ENCODE measurements at regions not wholly inside any gene's neighbourhood (a gene's known extent, or its start where the extent isn't known, plus 50 kb on each side); places are given as distances from the start of the nearest gene placed in this dataset.

DNA sequence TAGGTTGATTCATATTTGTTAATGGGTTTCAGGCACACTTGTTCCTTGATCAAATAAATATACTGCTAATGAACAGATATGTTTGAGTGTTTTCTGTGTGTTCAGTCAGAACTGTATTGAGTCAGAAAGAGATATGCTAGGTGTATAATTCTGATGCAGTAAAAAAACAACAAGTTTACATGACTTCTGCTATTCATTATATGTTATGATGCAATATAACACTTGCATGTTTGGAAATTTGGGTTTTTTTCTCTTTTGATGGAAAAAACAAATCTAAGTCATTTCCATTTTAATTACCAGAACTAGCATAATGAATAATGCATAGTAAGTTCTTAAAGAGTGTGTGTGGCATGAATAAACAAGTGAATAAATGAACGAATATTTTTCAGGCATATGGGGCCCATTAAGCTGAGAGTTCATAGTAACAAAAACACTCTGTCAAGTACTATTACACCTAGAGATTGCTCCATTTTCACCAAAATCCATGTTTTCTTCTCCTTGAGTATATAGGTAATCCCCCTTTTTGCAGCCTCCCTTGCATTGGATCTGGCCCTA, 208.3 kb upstream of the NT5E start:
- H3K9ac ChIP-seq (ENCODE audit: extremely low read depth, insufficient read length, low read length): no peak overlapping the region
- H3K4me1 ChIP-seq (ENCODE audit: insufficient read depth, low read length): no peaks in the 10 kb centered on the region
- no peak overlapping the region for H2BK120ac ChIP-seq (ENCODE audit: low read depth, low read length, poor library complexity, severe bottlenecking)
- H3K27ac ChIP-seq (ENCODE audit: insufficient read length, low read depth, low read length): no peak overlapping the region
- Mint-ChIP-seq H3K4me3 (no peak overlapping the region), H3K36me3 (ENCODE audit: insufficient read depth in 1 of 3, low read depth in 3 of 3) (no peaks in the 10 kb centered on the region), H3K4me1 (no peaks in the 10 kb centered on the region), H3K27ac (no peak overlapping the region), H3K9me3 (no peaks in the 10 kb centered on the region), H3K27me3 (ENCODE audit: low read depth) (no peaks in the 10 kb centered on the region)
- TF ChIP-seq, protein P1, sequence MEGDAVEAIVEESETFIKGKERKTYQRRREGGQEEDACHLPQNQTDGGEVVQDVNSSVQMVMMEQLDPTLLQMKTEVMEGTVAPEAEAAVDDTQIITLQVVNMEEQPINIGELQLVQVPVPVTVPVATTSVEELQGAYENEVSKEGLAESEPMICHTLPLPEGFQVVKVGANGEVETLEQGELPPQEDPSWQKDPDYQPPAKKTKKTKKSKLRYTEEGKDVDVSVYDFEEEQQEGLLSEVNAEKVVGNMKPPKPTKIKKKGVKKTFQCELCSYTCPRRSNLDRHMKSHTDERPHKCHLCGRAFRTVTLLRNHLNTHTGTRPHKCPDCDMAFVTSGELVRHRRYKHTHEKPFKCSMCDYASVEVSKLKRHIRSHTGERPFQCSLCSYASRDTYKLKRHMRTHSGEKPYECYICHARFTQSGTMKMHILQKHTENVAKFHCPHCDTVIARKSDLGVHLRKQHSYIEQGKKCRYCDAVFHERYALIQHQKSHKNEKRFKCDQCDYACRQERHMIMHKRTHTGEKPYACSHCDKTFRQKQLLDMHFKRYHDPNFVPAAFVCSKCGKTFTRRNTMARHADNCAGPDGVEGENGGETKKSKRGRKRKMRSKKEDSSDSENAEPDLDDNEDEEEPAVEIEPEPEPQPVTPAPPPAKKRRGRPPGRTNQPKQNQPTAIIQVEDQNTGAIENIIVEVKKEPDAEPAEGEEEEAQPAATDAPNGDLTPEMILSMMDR (conservative IDR thresholded peaks at IDR 0.05): no peak
- DNase-seq: no peak
- no peak overlapping the region for H4K5ac ChIP-seq (ENCODE audit: insufficient read length, low read depth, low read length)
- no peak overlapping the region for H2AK5ac ChIP-seq (ENCODE audit: insufficient read length, low read length)
- no peaks in the 10 kb centered on the region for H3K27me3 ChIP-seq (ENCODE audit: insufficient read depth, low read length)
- no peak overlapping the region for H3T11ph ChIP-seq (ENCODE audit: low read length)
- H3K4ac ChIP-seq (ENCODE audit: low read depth, low read length): no peak overlapping the region
- WGBS (ENCODE audit: extremely low coverage, insufficient read length, low lambda C conversion rate): no CpG with 5 or more reads among the region's 1 CpG
- no peak overlapping the region for H2BK20ac ChIP-seq (ENCODE audit: low read depth, low read length, poor library complexity, severe bottlenecking)
- H3K23ac ChIP-seq (ENCODE audit: insufficient read length, low read depth, low read length): no peak overlapping the region
- H2AFZ ChIP-seq (ENCODE audit: low read length): no peak overlapping the region
- H3K56ac ChIP-seq (ENCODE audit: insufficient read length, low read depth, low read length): no peak overlapping the region
- H2BK12ac ChIP-seq (ENCODE audit: insufficient read length, low read depth, low read length): no peak overlapping the region
- no peak overlapping the region for H2BK15ac ChIP-seq (ENCODE audit: low read depth, low read length)
- H3K23me2 ChIP-seq (ENCODE audit: insufficient read length, low read depth, low read length, poor library complexity, severe bottlenecking): no peaks in the 10 kb centered on the region
- no peak overlapping the region for H3K18ac ChIP-seq (ENCODE audit: insufficient read length, low read depth, low read length)
- H3K79me2 ChIP-seq (ENCODE audit: insufficient read depth, low read length): no peaks in the 10 kb centered on the region
- H3K9me3 ChIP-seq (ENCODE audit: control insufficient read depth, low read depth, low read length): no peaks in the 10 kb centered on the region
- no peaks in the 10 kb centered on the region for H4K20me1 ChIP-seq (ENCODE audit: control insufficient read depth, insufficient read depth, insufficient read length)
- H3K4me2 ChIP-seq (ENCODE audit: insufficient read depth, insufficient read length, low read length): no peak overlapping the region
- H3K79me1 ChIP-seq (ENCODE audit: insufficient read depth, low read depth, low read length, poor library complexity, severe bottlenecking): no peaks in the 10 kb centered on the region
- no peak overlapping the region for H4K91ac ChIP-seq (ENCODE audit: insufficient read length, low read depth, low read length)
- H4K8ac ChIP-seq (replicated peaks; ENCODE audit: insufficient read length, low read depth, low read length): no peak overlapping the region
- H2BK5ac ChIP-seq (ENCODE audit: insufficient read length, low read length): no peak overlapping the region
- H3K14ac ChIP-seq (ENCODE audit: insufficient read depth, low read length): no peak overlapping the region

Data from H9 (cell line).